ENCODE measurements at regions not wholly inside any gene's neighbourhood (a gene's known extent, or its start where the extent isn't known, plus 50 kb on each side); places are given as distances from the start of the nearest gene placed in this dataset.

- intact Hi-C loops (cut with micrococcal nuclease; ENCODE audit: unreplicated experiment) = no loop called here
- H3K4me1 ChIP-seq (ENCODE audit: insufficient read depth, low read length, poor library complexity, severe bottlenecking) = no peaks in the 10 kb centered on the region
- no peaks in the 10 kb centered on the region for H3K27me3 ChIP-seq (replicated peaks; ENCODE audit: insufficient read depth, low read depth, low read length, poor library complexity)
- no peak overlapping the region for H3K4me3 ChIP-seq (ENCODE audit: low read depth, low read length, poor library complexity, severe bottlenecking)
- no peaks in the 10 kb centered on the region for H3K36me3 ChIP-seq (ENCODE audit: insufficient read depth, low read length, poor library complexity, severe bottlenecking)
- peaks cover 20% of the 10 kb centered on the region for H3K9me3 ChIP-seq (ENCODE audit: low read depth, low read length, poor library complexity, severe bottlenecking)
- POLR2A ChIA-PET (ENCODE audit: low non-redundant PET) = no interaction called here
- DNase-seq (ENCODE audit: low spot score) = no peak
- no peak overlapping the region for H3K27ac ChIP-seq (ENCODE audit: low read depth, low read length, poor library complexity, severe bottlenecking)
- no TSS peak for BruUV-seq (replicated peaks)
- no peak for TF ChIP-seq EZH2 (IDR thresholded peaks at IDR 0.05; ENCODE audit: borderline replicate concordance, low read depth, low read length, poor library complexity, severe bottlenecking)
- no peak for TF ChIP-seq CTCF (conservative IDR thresholded peaks at IDR 0.05; ENCODE audit: low read depth, low read length)
- CTCF ChIA-PET = no interaction called here
These were observed 281.1 kb downstream of the GALR1 start for GRCh38 chr18:77530732-77531131.

- intact Hi-C loops (cut with micrococcal nuclease; ENCODE audit: unreplicated experiment) = no loop called here
- no peak for DNase-seq (ENCODE audit: low spot score)
- BruUV-seq (replicated peaks) = no TSS peak
- H3K27ac ChIP-seq (ENCODE audit: low read depth, low read length, poor library complexity, severe bottlenecking) = no peak overlapping the region
- TF ChIP-seq CTCF (conservative IDR thresholded peaks at IDR 0.05; ENCODE audit: low read depth, low read length) (no peak), EZH2 (IDR thresholded peaks at IDR 0.05; ENCODE audit: borderline replicate concordance, low read depth, low read length, poor library complexity, severe bottlenecking) (no peak)
- H3K9me3 ChIP-seq (ENCODE audit: low read depth, low read length, poor library complexity, severe bottlenecking) = peaks cover 11% of the 10 kb centered on the region
- ChIA-PET POLR2A (ENCODE audit: low non-redundant PET) (no interaction called here), CTCF (no interaction called here)
- H3K27me3 ChIP-seq (replicated peaks; ENCODE audit: insufficient read depth, low read depth, low read length, poor library complexity) = no peaks in the 10 kb centered on the region
- H3K4me3 ChIP-seq (ENCODE audit: low read depth, low read length, poor library complexity, severe bottlenecking) = no peak overlapping the region
- no peaks in the 10 kb centered on the region for H3K4me1 ChIP-seq (ENCODE audit: insufficient read depth, low read length, poor library complexity, severe bottlenecking)
- H3K36me3 ChIP-seq (ENCODE audit: insufficient read depth, low read length, poor library complexity, severe bottlenecking) = no peaks in the 10 kb centered on the region
These were observed 290.2 kb downstream of the GALR1 start for GRCh38 chr18:77539860-77540259.

- CTCF ChIA-PET = no interaction called here
- H3K4me1 ChIP-seq (ENCODE audit: insufficient read depth, low read length, poor library complexity, severe bottlenecking) = no peaks in the 10 kb centered on the region
- no peak overlapping the region for H3K4me3 ChIP-seq (ENCODE audit: low read depth, low read length, poor library complexity, severe bottlenecking)
- POLR2A ChIA-PET (ENCODE audit: low non-redundant PET) = no interaction called here
- DNase-seq (ENCODE audit: low spot score) = no peak
- H3K36me3 ChIP-seq (ENCODE audit: insufficient read depth, low read length, poor library complexity, severe bottlenecking) = no peaks in the 10 kb centered on the region
- no peak overlapping the region for H3K27ac ChIP-seq (ENCODE audit: low read depth, low read length, poor library complexity, severe bottlenecking)
- TF ChIP-seq EZH2 (IDR thresholded peaks at IDR 0.05; ENCODE audit: borderline replicate concordance, low read depth, low read length, poor library complexity, severe bottlenecking) (no peak), CTCF (conservative IDR thresholded peaks at IDR 0.05; ENCODE audit: low read depth, low read length) (no peak)
- intact Hi-C loops (cut with micrococcal nuclease; ENCODE audit: unreplicated experiment) = no loop called here
- no peaks in the 10 kb centered on the region for H3K27me3 ChIP-seq (replicated peaks; ENCODE audit: insufficient read depth, low read depth, low read length, poor library complexity)
- no TSS peak for BruUV-seq (replicated peaks)
- peaks cover 19% of the 10 kb centered on the region for H3K9me3 ChIP-seq (ENCODE audit: low read depth, low read length, poor library complexity, severe bottlenecking)
These were observed 295.1 kb downstream of the GALR1 start for GRCh38 chr18:77544792-77545191.
